ENCODE measurements at regions not wholly inside any gene's neighbourhood (a gene's known extent, or its start where the extent isn't known, plus 50 kb on each side); places are given as distances from the start of the nearest gene placed in this dataset.

DNA sequence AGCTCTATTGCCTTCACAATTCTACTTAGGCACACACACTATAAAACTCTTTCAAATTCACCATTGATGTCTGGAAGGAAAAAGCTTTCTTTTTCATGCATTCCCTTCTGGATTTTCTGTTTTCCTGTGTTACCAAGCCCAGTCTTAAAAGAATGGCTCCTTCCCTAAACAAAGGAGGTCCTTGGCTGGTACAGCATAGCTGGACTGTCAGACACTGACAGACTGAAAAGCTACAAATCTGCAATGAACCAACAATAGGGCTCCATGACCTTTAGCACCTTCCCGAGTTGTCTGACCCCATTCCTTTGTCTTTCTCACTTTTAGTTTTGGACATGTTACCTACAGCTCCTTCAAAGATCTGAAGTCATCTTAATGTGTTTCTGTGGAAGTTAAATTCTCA, 382.5 kb downstream of the TMEM161B start:
- no peak overlapping the region for H3K27ac ChIP-seq
- DNase-seq (ENCODE audit: low read depth, low spot score): no peak

DNA sequence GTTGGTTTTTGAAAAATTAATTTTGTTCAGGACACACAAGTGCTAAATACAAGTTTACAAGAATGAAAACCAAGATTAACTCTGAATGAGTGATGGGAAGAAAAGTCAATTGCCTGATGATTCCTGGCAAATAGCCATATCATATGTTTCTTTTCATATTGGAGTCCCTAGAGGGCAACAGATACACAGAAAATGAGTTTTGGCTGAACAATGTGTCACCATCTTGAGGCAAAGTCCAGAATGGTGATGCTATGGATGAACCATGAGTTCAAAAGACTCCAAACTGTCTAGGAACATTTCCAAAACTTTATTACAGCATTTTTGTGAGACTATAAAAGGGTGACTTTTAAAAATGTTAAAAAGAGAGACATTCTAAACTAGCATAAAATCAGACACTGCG, 382.9 kb downstream of the TMEM161B start:
- DNase-seq (ENCODE audit: low read depth, low spot score): no peak
- no peak overlapping the region for H3K27ac ChIP-seq

DNA sequence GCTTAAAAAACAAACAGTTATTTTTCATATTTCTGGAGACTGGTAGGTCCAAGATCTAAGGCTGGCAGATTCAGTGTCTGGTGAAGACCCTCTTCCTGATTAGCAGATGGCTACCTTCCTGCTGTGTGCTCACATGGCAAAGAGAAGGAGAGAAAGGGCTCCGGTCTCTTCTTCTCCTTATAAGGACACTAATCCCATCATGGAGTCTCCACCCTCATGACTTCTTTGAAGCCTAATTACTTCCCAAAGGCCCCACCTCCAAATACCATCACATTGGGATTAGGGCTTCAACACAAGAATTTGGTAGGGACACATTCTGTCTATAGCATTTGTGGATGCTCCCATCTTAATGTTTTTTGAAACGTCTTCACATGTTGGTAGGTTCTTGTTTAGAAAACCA, 391.1 kb downstream of the TMEM161B start:
- H3K27ac ChIP-seq: no peak overlapping the region
- no peak for DNase-seq (ENCODE audit: low read depth, low spot score)

DNA sequence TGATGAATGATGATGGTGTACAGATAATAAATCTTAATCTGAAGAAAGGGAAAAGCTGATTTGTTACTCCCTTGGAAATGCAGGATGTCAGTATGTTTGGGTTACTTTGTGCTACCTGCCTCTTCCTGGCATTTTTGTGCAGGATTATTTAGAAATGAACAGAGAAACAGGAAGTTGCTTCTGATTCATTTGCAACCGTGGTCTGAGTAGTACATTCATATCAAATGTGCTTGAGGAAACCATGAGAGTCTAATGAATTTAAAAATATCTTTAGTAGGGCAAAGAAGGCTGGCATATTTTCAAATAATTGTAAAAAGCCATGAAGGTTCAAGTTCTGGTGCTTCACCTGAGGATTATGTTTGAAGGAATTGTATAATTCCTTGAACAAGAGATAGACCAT, 391.6 kb downstream of the TMEM161B start:
- no peak overlapping the region for H3K27ac ChIP-seq
- no peak for DNase-seq (ENCODE audit: low read depth, low spot score)

DNA sequence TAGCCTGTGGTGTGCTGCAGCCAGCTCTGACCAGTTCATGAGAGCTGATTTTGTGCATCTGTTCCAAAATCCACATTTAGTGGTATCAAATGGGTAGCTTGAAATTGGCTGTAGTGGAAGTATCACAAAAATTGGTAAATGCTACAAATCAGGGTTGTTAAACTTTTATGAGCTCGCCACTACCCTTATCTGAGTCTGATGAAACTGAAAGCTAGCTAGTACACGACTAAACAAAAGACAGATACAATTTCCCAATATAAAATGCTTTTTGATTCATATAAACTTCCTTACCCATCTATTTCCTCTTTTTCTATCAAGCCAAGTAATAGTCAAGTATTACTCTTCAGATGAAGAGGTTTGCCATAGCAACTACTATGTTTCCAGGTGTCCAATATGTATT, 392.0 kb downstream of the TMEM161B start:
- no peak overlapping the region for H3K27ac ChIP-seq
- no peak for DNase-seq (ENCODE audit: low read depth, low spot score)

DNA sequence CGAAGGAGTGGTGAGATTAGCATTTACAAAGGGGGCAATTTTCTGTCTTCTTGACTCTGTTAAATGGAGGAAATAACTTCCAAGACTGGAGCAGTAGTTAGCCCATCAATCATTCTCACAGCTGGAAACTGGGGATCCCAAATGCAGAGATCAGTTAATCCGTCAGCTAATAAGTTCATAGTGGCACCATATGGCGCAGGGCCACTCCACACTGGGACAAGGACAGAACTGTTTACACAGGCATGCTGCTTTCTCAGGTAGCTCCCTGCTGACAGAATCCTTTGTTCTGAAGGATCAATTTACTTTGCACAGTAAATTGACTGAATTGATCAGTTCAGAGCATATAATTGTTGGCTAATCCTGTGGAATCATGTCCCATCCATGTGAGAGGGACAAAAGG, 395.7 kb downstream of the TMEM161B start:
- H3K27ac ChIP-seq: no peak overlapping the region
- no peak for DNase-seq (ENCODE audit: low read depth, low spot score)

DNA sequence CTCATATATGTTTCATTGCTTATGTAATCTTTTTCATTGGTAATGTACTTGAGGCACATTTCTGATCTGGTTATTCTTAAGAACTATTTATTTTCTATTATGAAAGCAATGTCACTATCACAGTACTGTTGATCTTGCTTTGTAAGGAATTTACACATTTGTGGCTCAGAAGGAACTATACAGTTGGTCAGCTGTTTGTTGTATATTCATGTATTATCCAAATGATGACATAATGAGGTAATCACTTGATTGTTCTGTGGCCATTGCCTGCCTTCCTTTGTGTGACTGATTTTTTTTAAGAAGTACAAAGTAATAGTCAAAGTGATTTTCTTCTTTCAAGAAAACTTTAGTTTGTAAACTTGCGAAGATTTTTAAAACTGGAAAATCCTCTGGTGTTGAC, 399.9 kb downstream of the TMEM161B start:
- H3K27ac ChIP-seq: no peak overlapping the region
- no peak for DNase-seq (ENCODE audit: low read depth, low spot score)

DNA sequence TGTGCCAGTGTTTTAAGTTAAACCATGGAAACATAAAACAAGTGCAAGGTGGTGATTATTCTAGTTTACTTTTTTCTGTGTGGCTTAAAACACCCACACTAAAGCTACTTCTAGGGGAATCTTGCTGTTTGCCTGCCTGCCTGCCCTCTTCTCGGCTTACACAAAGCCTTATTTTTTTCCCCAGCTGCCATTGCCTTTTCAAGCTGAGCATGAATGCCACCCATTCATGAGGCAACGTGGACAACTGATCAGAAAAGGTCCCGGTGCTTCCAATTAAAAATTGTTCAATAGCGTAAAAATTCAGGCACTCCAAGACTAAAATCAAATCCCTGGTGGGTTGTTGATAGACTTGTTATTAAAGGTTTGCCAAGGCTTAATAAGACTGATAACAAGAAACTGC, 401.4 kb downstream of the TMEM161B start:
- no peak for DNase-seq (ENCODE audit: low read depth, low spot score)
- H3K27ac ChIP-seq: no peak overlapping the region

DNA sequence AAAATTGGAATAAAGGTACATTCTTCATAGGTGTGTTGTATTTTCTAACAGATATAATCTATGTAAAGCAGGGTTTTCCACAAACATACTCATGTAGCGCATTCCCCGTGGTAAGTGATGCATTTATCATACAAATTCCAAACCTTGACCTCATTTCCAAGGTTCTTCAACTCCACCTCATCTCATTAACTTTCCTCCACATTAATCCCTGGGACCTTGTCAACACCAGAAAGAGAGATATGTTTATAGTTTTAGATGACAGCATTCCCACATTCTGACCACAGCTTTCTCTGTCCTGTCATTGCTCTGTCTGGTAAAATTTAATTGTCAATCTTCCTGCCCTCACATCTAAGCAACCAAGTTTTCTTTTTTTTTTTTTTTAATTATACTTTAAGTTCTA, 415.1 kb downstream of the TMEM161B start:
- DNase-seq (ENCODE audit: low read depth, low spot score): no peak
- H3K27ac ChIP-seq: no peak overlapping the region

DNA sequence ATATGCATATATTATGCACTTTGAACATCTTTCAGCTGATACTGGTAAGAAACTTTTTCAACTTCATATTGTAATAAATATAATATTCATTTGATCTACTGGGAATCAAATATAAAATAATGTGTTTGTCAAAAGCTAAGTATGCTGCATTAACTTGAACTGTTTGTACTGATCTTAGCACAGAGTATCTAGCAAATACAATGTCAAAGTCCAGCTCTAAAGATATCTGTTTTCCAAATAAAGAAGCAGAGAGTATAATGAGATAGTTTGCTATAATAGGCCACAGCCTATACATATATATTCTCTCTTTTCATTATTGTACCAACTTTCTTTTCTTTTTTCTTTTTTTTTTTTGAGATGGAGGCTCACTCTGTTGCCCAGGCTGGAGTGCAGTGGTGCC, 417.0 kb downstream of the TMEM161B start:
- H3K27ac ChIP-seq: no peak overlapping the region
- DNase-seq (ENCODE audit: low read depth, low spot score): no peak

DNA sequence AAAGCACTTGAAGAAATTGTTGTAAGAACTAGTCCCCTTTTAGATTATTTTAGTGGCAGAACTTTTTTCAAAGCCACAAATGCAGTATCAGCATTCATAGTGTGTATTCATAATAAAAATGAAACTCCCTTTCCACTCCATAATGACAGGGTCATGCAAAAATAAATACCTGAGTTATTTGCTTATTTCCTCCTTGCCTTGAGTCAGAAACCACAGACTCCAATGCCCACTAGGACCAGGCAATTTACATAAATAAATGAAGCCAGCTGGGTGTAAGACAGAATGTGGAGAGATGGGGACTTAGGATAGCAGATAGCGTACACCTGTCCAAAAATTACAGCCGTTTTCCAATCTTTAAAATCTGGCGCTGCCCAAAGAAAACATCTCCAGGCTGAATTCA, 417.8 kb downstream of the TMEM161B start:
- H3K27ac ChIP-seq: no peak overlapping the region
- DNase-seq (ENCODE audit: low read depth, low spot score): no peak

DNA sequence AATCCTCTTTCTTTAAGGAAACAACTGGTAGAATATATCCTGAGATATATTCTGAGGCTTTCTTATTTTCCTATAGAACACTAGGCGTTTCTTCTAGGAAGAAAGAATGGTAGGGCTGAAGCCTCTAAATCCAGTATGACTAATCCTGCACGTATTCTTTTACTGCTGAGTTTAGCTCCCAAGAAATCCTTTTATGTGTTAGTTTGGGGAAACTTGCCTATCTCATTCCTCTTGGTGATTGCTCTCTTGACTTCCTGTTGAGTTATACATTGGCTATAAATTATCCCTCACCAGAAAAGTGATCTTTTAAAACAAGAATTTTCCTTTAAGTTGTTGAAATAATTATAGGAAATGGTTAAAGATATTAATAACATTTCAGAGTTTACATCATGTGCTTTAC, 422.9 kb downstream of the TMEM161B start:
- no peak for DNase-seq (ENCODE audit: low read depth, low spot score)

DNA sequence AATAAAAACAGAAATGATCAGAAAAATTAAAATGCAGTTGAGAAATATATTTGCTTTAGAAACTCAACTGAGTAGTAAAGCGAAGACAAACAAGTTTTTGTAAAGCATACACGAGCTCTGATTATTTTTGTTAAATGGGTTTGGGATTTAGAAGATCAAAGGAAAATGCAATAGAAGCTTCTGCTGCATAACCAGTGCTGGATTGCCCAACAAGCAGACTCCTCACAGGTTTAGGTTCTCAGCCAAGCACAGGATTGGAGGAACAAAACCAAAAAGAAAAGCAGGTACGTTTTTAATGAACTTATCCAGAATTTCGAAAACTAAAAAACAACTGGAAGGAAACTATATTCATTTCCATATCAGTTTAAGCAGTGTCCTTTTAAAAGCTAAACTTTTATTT, 423.8 kb downstream of the TMEM161B start:
- no peak overlapping the region for H3K27ac ChIP-seq
- DNase-seq (ENCODE audit: low read depth, low spot score): no peak

More for the DNA sequence above, 422.9 kb downstream of the TMEM161B start:
- H3K27ac ChIP-seq: no peak overlapping the region

DNA sequence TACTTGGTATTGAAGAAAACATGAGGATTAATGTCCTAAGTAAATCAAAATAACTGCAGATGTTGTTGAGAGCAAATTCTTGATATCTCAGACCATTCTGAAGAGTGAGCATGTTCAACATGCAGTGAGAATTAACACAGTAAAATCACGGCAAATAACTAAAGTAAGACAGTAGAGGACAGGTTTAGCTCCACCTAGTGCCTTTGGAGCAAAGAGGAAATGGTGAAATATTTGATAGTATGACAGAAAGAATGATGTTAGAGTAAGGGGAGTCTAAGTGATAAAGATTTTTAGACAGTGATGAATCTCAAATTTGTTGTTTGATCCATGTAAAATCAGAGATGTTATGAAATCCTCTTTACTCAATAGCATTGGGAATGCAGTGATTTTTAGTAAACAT, 424.2 kb downstream of the TMEM161B start:
- DNase-seq (ENCODE audit: low read depth, low spot score): no peak
- H3K27ac ChIP-seq: no peak overlapping the region

DNA sequence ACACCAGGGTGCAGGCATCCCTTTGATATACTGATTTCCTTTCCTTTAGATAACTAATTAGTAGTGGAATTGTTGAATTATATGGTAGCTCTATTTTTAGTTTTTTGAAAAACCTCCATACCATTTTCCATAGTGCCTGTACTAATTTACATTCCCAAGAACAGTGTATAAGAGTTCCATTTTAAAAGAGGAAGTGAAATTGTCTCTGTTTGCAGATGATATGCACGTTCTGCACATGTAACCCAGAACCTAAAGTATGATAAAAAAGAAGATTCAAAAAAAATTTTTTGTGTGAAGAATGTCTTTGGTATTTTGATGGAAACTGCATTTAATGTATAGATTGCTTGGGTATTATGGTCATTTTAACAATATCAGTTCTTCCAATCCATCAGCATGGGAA, 424.0 kb upstream of the CCNH start:
- H3K27ac ChIP-seq: no peak overlapping the region
- DNase-seq (ENCODE audit: low read depth, low spot score): no peak

DNA sequence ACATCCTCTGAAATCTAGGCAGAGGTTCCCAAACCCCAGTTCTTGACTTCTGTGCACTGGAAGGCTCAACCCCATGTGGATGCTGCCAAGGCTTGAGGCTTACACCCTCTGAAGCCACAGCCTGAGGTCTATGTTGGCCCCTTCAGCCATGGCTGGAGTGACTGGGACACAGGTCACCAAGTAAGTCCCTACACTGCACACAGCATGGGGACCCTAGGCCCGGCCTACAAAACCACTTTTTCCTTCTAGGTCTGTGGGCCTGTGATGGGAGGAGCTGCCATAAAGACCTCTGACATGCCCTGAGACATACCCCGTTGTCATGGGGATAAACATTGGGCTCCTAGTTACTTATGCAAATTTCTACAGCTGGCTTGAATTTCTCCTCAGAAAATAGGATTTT, 418.8 kb upstream of the CCNH start:
- no peak overlapping the region for H3K27ac ChIP-seq
- no peak for DNase-seq (ENCODE audit: low read depth, low spot score)

DNA sequence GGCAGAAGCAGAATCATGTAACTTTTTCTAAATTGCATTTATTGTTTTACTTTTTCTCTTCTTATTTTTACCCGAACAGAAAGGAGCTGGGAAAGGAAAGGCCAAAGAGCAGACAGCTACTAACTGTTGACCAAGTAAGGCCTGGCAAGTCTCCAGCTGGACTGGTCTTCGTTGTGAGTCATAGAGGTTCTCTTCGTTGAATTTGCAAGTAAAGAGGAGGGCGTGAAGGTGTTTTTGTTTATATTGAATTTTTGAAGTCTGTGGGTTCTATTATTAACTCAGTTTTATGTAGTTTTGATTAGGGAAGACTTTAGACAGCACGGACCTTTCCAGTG, 416.5 kb upstream of the CCNH start:
- H3K27ac ChIP-seq: no peak overlapping the region
- no peak for DNase-seq (ENCODE audit: low read depth, low spot score)

DNA sequence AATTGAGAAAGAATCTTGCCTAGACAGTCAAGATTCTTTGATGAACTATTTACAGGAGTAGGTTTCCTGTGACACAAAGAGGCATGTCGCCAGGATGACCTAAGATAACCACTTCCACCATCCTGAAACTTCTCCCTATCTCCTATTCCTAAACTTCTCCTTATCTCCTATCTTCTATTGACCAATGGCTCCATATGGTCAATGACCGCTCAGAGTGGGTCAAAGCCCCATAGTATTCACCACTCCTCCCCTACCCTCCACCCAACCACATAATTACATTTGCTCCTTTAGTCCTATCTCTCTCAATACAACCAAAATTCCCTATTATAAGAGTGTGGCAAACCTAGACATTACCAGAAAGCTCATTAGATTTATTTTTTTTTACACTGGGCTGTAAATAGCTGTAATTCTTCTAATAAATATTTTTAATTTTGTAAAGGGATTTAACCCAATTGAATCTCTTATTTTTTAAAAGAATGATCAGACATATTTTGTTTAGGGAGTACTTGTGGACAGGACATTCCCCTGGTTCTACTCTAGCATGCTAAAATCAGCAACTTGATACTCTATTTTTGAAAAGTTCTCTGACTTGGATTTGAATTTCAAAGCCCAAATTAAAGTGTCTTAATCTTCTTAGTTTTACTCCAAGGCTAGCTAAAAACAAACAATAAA, 416.0 kb upstream of the CCNH start:
- no peak for DNase-seq (ENCODE audit: low read depth, low spot score)
- no peak overlapping the region for H3K27ac ChIP-seq

DNA sequence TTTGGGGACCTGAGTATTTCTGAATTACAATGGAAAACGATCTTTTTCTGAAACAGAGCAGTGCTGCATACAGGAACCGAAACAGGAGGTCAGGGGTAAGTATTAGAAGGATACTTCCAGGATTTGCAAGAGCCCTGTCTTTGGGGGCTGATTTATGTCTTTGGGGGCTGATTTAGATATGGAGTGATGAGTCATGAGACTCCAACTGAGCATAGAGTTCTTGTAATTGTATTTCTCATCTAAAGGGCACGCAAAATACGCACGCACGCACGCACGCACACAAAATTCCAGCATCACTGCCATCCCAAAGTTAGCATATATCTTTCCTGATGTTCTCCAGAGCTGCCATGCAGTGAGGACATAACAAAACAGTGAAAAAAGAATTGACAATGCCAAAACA, 414.8 kb upstream of the CCNH start:
- no peak overlapping the region for H3K27ac ChIP-seq
- DNase-seq (ENCODE audit: low read depth, low spot score): no peak

DNA sequence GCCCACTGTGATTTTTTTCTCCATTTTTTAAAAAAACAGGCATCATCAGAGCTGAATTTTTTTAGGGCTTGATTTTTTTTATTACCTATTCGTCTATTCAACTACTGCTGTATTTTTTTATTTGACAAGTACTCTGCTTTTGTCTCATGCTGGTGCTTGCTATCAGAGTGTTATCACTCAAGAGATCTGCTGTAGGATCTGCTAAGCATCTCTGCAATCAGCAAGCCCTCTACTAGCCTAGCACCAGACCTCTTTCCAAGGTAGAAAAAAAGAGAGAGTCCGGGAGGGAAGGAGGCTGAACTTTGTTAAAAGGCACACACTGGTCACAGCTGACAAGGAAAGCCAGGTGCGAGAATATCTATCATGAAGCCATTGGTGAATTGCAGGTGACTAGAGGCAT, 413.8 kb upstream of the CCNH start:
- no peak for DNase-seq (ENCODE audit: low read depth, low spot score)
- H3K27ac ChIP-seq: no peak overlapping the region

DNA sequence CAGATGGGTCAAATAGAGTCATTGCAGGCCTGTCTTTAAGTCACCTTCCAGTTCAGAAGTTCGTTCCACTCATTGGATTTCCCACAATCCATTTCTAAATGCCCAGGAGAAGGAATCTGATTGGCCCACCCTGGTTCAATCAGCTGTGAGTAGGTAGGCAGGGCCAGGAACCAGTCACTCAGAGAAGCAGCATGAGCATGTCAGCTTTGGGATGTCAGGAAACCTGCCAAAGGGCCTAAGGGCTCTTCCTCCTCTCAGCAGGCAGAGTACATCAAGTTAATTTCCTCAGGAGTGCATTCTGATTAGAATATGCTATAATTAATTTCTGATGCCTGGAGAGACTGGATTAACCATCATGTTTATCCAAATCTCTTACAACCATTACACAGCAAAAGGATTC, 412.9 kb upstream of the CCNH start:
- H3K27ac ChIP-seq: no peak overlapping the region
- no peak for DNase-seq (ENCODE audit: low read depth, low spot score)

DNA sequence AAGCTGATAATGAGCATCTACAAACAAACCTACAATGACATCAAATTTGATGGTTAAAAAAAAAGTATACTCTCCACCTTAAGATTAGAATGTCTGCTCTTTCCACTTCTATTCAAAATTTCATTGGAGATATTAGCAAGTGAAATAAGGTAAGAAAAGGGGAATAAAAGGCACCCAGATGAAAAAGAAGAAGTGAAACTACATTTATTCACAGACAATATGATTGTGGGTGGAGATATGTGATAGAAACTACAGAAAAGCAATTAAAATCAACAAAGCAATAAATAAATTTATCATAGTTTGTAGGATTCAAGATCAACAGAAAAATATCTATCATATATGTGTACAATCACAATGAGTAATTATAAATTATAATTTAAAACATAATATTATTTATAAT, 395.1 kb upstream of the CCNH start:
- DNase-seq (ENCODE audit: low read depth, low spot score): no peak

DNA sequence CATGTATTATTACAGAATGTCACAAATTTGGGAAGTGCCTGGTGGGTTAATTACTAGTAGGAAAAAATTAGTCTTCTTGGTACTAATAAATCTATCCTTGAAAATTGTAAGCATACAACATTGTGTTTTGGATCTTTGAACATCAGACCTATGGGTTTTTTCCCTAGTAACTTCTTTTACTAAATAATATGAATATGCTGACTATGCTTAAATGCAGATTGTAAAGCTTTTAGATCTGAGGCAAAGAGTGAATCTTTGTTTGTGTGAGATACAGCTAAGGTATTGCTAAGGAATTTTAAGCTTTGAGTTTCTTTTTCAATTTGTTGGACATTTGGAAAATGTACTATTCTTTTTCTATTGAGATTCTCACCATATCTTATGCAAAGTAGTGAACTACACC, 390.6 kb upstream of the CCNH start:
- H3K27ac ChIP-seq: no peak overlapping the region
- DNase-seq (ENCODE audit: low read depth, low spot score): no peak

More for the DNA sequence above, 395.1 kb upstream of the CCNH start:
- no peak overlapping the region for H3K27ac ChIP-seq
